HG02840 (cell line): ENCODE measurements at regions not wholly inside any gene's neighbourhood (a gene's known extent, or its start where the extent isn't known, plus 50 kb on each side); places are given as distances from the start of the nearest gene placed in this dataset.

ENCODE experiments used
- ATAC-seq: cut with Tn5 transposase; IDR thresholded peaks from one replicate; pipeline ENCODE4 v1.9.1; 2021; ENCODE audit warnings: mild to moderate bottlenecking, moderate library complexity, moderate number of reproducible peaks; ENCODE audit not compliant: unreplicated experiment, low FRiP score

- no peak for ATAC-seq
Observed at GRCh38 chr7:82567841-82568240, 124.3 kb upstream of the CACNA2D1 start.

- ATAC-seq: no peak
Observed at GRCh38 chr7:82567356-82567755, 123.8 kb upstream of the CACNA2D1 start.

GRCh38 chr7:82566752-82567151 is 123.2 kb upstream of the CACNA2D1 start:
- ATAC-seq: no peak

GRCh38 chr7:82562716-82563404 is 119.3 kb upstream of the CACNA2D1 start:
- no peak for ATAC-seq

- no peak for ATAC-seq
Observed at GRCh38 chr7:82559193-82559805, 115.7 kb upstream of the CACNA2D1 start.

GRCh38 chr7:82549616-82550285 is 106.2 kb upstream of the CACNA2D1 start:
- ATAC-seq: no peak

- no peak for ATAC-seq
Observed at GRCh38 chr7:82548141-82548688, 104.6 kb upstream of the CACNA2D1 start.

- no peak for ATAC-seq
Observed at GRCh38 chr7:82542665-82543064, 99.1 kb upstream of the CACNA2D1 start.

- no peak for ATAC-seq
Observed at GRCh38 chr7:82539969-82540368, 96.4 kb upstream of the CACNA2D1 start.

GRCh38 chr7:82534684-82535083 is 91.1 kb upstream of the CACNA2D1 start:
- no peak for ATAC-seq

- no peak for ATAC-seq
Observed at GRCh38 chr7:82530361-82530760, 86.8 kb upstream of the CACNA2D1 start.

GRCh38 chr7:82528577-82529310 is 85.2 kb upstream of the CACNA2D1 start:
- no peak for ATAC-seq

- ATAC-seq: no peak
Observed at GRCh38 chr7:82527851-82528250, 84.3 kb upstream of the CACNA2D1 start.

- ATAC-seq: no peak
Observed at GRCh38 chr7:82521906-82522445, 78.4 kb upstream of the CACNA2D1 start.

GRCh38 chr7:82517050-82517449 is 73.5 kb upstream of the CACNA2D1 start:
- no peak for ATAC-seq

GRCh38 chr7:82511542-82511941 is 68.0 kb upstream of the CACNA2D1 start:
- no peak for ATAC-seq

- no peak for ATAC-seq
Observed at GRCh38 chr7:82507976-82508677, 64.5 kb upstream of the CACNA2D1 start.

- no peak for ATAC-seq
Observed at GRCh38 chr7:82507365-82507975, 63.9 kb upstream of the CACNA2D1 start.

- no peak for ATAC-seq
Observed at GRCh38 chr7:82506702-82507101, 63.1 kb upstream of the CACNA2D1 start.

GRCh38 chr7:82506208-82506607 is 62.6 kb upstream of the CACNA2D1 start:
- ATAC-seq: no peak
